Stimulated activated CD4-positive, alpha-beta T cell treated with anti-CD3 and anti-CD28 coated beads, Interleukin-2, amount 100 ng/mL, for 48 hours (primary cell): ENCODE measurements at regions not wholly inside any gene's neighbourhood (a gene's known extent, or its start where the extent isn't known, plus 50 kb on each side); places are given as distances from the start of the nearest gene placed in this dataset.

Experiments
- DNase-seq, 2 donors: peaks; one replicate each; pipeline ENCODE4 v3.0.0-alpha.2; 2020

GRCh38 chr10:83954193-83954799, 185.0 kb upstream of the GHITM start:
- no peak for DNase-seq

GRCh38 chr10:83955406-83955805, 183.9 kb upstream of the GHITM start:
- no peak for DNase-seq

- no peak for DNase-seq
These were observed 182.0 kb upstream of the GHITM start for GRCh38 chr10:83957168-83957947.

GRCh38 chr10:83959328-83959727, 180.0 kb upstream of the GHITM start:
- DNase-seq: no peak

- no peak for DNase-seq
These were observed 179.2 kb upstream of the GHITM start for GRCh38 chr10:83960125-83960524.

GRCh38 chr10:83961620-83962019, 177.7 kb upstream of the GHITM start:
- DNase-seq: no peak

- DNase-seq: no peak
These were observed 175.9 kb upstream of the GHITM start for GRCh38 chr10:83963446-83963845.

GRCh38 chr10:83965473-83965872, 173.8 kb upstream of the GHITM start:
- DNase-seq: no peak

GRCh38 chr10:83968052-83968451, 171.3 kb upstream of the GHITM start:
- DNase-seq: no peak

GRCh38 chr10:83978681-83979383, 160.5 kb upstream of the GHITM start:
- DNase-seq: no peak

- no peak for DNase-seq
These were observed 156.5 kb upstream of the GHITM start for GRCh38 chr10:83982812-83983211.

- no peak for DNase-seq
These were observed 155.6 kb upstream of the GHITM start for GRCh38 chr10:83983578-83984255.

GRCh38 chr10:83984256-83984640, 155.1 kb upstream of the GHITM start:
- DNase-seq: no peak

- no peak for DNase-seq
These were observed 152.5 kb upstream of the GHITM start for GRCh38 chr10:83986800-83987199.

- no peak for DNase-seq
These were observed 152.1 kb upstream of the GHITM start for GRCh38 chr10:83987216-83987615.

GRCh38 chr10:83988435-83988834, 150.9 kb upstream of the GHITM start:
- DNase-seq: no peak

GRCh38 chr10:83990126-83990525, 149.2 kb upstream of the GHITM start:
- no peak for DNase-seq

- DNase-seq: peak in 1 of 2 donors; percentile 6
These were observed 147.1 kb upstream of the GHITM start for GRCh38 chr10:83991986-83992753.

GRCh38 chr10:83994325-83994724, 145.0 kb upstream of the GHITM start:
- DNase-seq: no peak

- no peak for DNase-seq
These were observed 143.5 kb upstream of the GHITM start for GRCh38 chr10:83995738-83996331.

GRCh38 chr10:84004221-84004620, 135.1 kb upstream of the GHITM start:
- DNase-seq: no peak

- DNase-seq: no peak
These were observed 133.9 kb upstream of the GHITM start for GRCh38 chr10:84005403-84005802.
